HG03342 (cell line): ENCODE measurements at regions not wholly inside any gene's neighbourhood (a gene's known extent, or its start where the extent isn't known, plus 50 kb on each side); places are given as distances from the start of the nearest gene placed in this dataset.
"Not testable (repeated sequence)": the region's sequence is repeated elsewhere in the genome, so short reads cannot be mapped to it uniquely, and the experiment has no call there.

ENCODE experiments used
- ATAC-seq: cut with Tn5 transposase; IDR thresholded peaks from one replicate; pipeline ENCODE4 v1.9.1; 2021; ENCODE audit warnings: mild to moderate bottlenecking, moderate library complexity; ENCODE audit not compliant: unreplicated experiment

DNA sequence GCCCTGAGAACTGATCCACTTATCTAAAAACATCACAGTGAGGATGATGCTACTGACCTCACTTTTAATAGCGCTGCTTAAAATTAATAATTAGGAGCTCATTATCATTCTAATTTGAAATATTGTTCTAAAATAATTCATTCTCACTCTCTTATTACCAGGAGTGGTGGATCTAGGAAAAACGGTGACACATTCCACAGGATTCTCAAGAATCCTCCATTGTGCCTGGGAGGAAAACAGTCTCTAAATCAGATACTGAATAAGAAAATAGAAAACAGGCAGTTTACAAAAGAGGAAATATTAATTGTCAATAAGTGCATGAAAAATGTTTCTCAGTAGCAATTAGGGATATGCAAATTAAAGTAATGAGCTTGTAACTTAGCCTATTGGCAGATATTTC is 187.4 kb downstream of the TENT5A start:
- ATAC-seq: no peak

- ATAC-seq: no peak
These were observed 187.9 kb downstream of the TENT5A start for GRCh38 chr6:81564470-81565068.

DNA sequence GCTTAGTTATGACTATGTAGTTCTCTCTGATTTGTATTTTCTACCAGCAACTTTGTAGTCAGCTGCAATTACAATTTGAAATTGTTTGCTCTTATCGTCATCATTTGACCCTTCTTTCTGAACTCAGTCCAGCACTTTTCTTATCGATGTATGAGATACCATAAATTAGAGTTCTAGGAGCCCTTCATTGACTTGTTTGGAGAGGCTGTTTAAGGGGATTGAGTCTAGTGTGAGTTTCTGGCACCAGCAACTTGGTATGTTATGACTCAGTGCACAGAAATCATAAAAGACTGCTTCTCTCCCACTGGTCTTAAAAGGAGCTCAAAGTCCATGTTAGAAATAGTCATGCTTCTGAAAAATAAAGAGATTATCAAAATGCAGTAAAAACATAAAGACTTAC is 190.3 kb downstream of the TENT5A start:
- ATAC-seq: no peak

GRCh38 chr6:81561731-81562130 is 190.8 kb downstream of the TENT5A start:
- no peak for ATAC-seq

- ATAC-seq: no peak
These were observed 191.4 kb downstream of the TENT5A start for GRCh38 chr6:81561071-81561564.

DNA sequence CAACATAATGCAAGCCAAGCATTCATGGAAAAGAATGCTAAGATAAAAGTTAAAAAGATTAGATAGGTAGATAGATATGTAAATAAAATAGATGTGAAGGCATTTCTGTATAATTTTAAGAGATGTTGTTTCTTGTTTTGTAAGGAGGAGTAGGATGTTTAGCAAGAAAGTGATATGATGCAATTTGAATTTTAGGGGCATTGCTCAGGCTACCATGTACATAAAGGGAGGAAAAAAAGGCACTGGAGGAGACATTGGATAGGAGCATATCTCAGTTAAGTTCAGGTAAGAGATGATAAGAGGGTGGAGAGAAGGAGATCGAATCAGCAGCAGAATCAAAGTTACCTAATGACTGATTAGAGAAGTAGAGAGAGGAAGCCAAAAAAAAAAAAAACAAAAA is 194.7 kb downstream of the TENT5A start:
- ATAC-seq: no peak

DNA sequence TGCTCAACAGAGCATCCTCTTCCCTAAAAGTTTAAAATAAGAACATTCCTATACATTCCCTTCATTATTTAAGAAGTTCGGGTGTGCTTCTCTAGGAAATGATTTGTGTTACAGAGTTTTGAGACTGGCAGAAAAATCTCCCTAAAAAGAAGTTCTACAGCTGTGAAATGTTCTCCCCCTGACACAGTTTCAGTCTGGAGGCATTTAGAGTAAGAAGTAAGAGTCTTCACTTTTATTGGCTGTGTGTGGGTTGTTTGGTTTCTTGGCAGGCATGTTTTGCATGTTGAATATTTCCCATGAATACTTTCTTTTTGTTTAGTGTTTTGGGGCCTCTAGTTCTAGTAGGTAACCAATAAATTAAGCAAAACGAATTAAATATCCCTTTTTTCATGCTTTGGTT is 195.9 kb downstream of the TENT5A start:
- no peak for ATAC-seq

- ATAC-seq: no peak
These were observed 199.3 kb downstream of the TENT5A start for GRCh38 chr6:81553216-81553615.

DNA sequence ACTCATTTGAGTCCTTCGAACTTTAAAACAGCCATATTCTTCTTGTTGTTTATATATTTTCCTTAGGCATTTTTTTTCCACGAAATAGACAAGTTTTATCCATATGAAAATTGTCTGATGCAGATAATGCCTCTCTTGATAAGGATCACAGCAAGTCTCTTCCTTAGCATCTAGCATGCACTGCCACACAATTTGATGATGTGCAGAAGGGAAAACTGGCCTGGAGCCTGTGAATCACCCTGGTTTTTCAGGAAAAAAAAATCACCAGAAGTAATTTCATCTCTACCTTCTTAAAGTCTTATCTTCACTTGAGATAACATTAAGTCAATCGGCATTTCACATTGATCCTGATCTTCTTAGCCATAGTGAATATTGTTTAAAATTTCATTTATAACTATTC is 199.8 kb downstream of the TENT5A start:
- no peak for ATAC-seq

DNA sequence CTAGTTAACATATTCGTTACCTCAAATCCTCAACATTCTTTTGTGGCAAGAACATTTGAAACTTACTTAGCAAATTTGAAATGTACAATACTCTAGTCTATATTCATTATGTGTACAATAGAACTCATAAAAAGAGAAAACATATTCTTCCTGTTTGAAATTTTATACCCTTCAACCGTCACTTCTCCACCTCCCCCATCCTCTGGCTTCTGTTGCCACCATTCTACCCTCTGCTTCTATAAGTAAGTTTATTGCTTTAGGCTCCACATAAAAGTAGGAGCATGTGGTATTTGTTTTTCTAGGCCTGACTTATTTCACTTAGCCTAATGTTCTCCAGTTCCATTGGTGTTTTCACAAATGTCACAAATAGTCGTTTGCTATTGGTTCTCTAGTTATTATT is 205.3 kb downstream of the TENT5A start:
- ATAC-seq: no peak

- ATAC-seq: no peak
These were observed 217.5 kb downstream of the TENT5A start for GRCh38 chr6:81534934-81535465.

GRCh38 chr6:81531869-81532561 is 220.5 kb downstream of the TENT5A start:
- ATAC-seq: no peak

DNA sequence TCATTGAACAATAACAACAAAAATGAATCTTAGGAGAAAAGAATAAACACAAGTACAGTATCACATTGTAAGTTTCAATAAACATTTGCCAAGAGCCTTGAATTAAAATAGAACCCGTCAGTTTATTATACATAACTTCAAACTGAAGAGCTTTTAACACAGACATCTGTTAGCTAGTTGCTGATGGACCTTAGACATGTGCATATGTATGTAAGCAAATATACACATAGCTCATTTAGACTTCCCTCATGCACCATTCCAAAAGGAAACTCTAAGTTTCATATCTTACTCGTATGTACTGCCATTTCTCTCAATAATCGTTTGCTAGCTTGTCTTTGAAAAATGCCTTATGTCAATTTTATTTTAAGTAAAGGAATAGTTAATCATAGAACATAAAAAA is 235.0 kb downstream of the TENT5A start:
- no peak for ATAC-seq

DNA sequence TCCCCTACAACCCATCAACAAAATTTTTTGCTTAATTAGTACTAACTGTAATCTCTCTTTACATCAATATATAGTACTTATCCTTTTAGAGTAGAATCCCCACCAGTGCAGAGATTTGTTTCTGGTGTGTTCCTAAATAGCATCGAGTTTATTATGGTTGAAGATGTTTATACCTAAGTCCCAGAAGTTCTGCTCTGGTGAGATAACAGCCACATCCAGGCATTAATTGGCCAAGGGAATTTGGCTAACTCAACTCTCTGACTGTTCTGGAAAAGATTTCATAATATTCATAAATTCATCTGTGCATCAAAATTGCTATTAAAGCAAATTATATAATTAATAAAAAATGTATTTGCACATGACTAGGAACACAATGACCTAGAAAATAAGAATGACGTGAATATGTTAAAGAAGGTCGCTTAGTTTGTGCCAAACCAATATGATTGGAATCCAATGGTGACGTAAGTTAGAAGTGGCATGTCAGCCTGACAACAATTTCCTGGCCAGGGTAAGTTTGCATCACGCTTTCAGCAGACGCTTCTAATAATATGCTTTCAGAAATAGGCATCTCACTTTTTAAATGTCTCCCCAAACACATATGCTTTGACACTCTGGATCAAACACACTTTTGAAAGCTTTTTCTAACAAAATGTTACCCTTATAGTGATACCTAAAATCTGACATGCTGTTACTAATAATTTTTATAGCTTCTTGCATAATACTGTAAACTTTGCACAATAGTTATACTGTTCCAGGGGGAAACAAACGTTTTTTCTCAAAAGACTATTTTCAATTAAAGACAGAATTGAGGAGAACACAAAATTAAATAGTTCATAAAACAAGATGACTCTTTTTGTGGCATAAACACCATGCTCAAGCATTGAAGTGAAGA is 236.7 kb downstream of the TENT5A start:
- ATAC-seq: no peak

- not testable (repeated sequence) for ATAC-seq
These were observed 238.3 kb downstream of the TENT5A start for GRCh38 chr6:81514195-81514594.

DNA sequence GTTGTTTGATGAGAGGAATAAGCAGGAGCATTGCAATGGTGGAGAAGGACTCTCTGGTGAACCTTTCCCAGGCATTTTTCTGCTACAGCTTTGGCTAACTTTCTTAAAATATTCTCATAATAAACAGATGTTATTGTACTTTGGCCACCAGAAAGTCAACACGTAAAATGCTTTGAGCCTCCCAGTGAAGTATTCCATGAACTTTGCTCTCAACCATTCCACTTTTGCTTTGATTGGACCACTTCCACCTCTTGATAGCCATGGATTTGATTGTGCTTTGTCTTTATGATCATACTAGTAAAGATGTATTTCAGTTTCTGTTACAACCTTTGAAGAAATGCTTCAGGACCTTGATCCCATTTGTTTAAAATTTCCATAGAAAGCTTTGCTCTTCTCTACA is 241.1 kb downstream of the TENT5A start:
- no peak for ATAC-seq

GRCh38 chr6:81495999-81496398 is 256.5 kb downstream of the TENT5A start:
- ATAC-seq: no peak

GRCh38 chr6:81491454-81492101 is 260.9 kb downstream of the TENT5A start:
- ATAC-seq: no peak

- no peak for ATAC-seq
These were observed 265.0 kb downstream of the TENT5A start for GRCh38 chr6:81487489-81487888.

DNA sequence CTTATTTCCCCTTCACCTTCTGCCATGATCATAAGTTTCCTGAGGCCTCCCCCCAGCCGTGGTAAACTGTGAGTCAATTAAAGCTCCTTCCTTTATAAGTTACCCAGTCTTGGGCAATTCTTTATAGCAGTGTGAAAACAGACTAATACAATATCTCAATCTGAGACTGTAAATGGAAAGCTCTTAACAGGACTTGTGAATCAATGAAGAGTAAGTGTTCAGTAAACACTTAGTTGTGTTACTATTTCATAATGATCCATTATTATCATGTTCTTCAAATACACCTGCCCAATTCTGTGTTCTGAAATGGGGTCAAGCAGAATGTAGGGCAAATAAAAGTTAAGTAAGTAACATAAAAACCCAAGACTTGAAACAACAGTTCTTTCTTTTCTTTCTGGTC is 266.2 kb downstream of the TENT5A start:
- no peak for ATAC-seq

DNA sequence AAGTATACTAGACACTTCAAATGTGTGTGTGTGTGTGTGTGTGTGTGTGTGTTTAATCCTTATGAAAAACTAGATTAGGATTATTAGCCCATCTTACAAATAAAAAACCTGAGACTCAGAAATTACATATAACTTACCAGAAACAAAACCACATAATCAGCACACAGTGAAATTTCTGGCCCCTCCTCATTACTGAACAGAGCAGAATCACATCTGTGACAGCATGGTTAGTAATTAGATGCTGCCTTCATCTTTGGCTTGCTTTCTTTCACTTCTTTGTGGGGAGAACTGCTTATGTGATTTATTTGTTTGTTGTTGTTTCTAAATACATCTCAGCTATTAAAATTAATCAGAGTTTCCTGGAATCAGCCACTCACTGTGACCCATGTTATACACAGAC is 267.1 kb downstream of the TENT5A start:
- ATAC-seq: no peak
